ENCODE measurements at regions not wholly inside any gene's neighbourhood (a gene's known extent, or its start where the extent isn't known, plus 50 kb on each side); places are given as distances from the start of the nearest gene placed in this dataset.

GRCh38 chr15:101551696-101552591 lies 62.4 kb upstream of the PCSK6 start:
- no peak for DNase-seq (ENCODE audit: low read depth in 4 of 4, low spot score in 3 of 4)

- DNase-seq (ENCODE audit: low read depth in 4 of 4, low spot score in 3 of 4), result no peak
Observed at GRCh38 chr15:101550124-101550523, 60.6 kb upstream of the PCSK6 start.

- DNase-seq (ENCODE audit: low read depth in 4 of 4, low spot score in 3 of 4), result no peak
Observed at GRCh38 chr15:101549647-101550046, 60.1 kb upstream of the PCSK6 start.

- DNase-seq (ENCODE audit: low read depth in 4 of 4, low spot score in 3 of 4), result no peak
Observed at GRCh38 chr15:101547737-101548136, 58.2 kb upstream of the PCSK6 start.

GRCh38 chr15:101545548-101546505 lies 56.3 kb upstream of the PCSK6 start:
- DNase-seq (ENCODE audit: low read depth in 4 of 4, low spot score in 3 of 4), result no peak

GRCh38 chr15:101544613-101544945 lies 55.1 kb upstream of the PCSK6 start:
- DNase-seq (ENCODE audit: low read depth in 4 of 4, low spot score in 3 of 4), result no peak

- DNase-seq (ENCODE audit: low read depth in 4 of 4, low spot score in 3 of 4), result no peak
Observed at GRCh38 chr15:101543926-101544612, 54.6 kb upstream of the PCSK6 start.

GRCh38 chr15:101543431-101543830 lies 53.9 kb upstream of the PCSK6 start:
- no peak for DNase-seq (ENCODE audit: low read depth in 4 of 4, low spot score in 3 of 4)

- no peak for DNase-seq (ENCODE audit: low read depth in 4 of 4, low spot score in 3 of 4)
Observed at GRCh38 chr15:101543026-101543390, 53.5 kb upstream of the PCSK6 start.

- DNase-seq (ENCODE audit: low read depth in 4 of 4, low spot score in 3 of 4), result no peak
Observed at GRCh38 chr15:101542306-101543025, 53.0 kb upstream of the PCSK6 start.

GRCh38 chr15:101541501-101542292 lies 52.2 kb upstream of the PCSK6 start:
- no peak for DNase-seq (ENCODE audit: low read depth in 4 of 4, low spot score in 3 of 4)

- DNase-seq (ENCODE audit: low read depth in 4 of 4, low spot score in 3 of 4), result no peak
Observed at GRCh38 chr15:101540480-101541239, 51.2 kb upstream of the PCSK6 start.

GRCh38 chr15:101539930-101540329 lies 50.4 kb upstream of the PCSK6 start:
- DNase-seq (ENCODE audit: low read depth in 4 of 4, low spot score in 3 of 4), result no peak

- no peak for DNase-seq (ENCODE audit: low read depth in 4 of 4, low spot score in 3 of 4)
Observed at GRCh38 chr15:101539492-101539891, 50.0 kb upstream of the PCSK6 start.

Data from right renal pelvis (tissue), 4 donors.